Activated T-helper 1 cell treated with Interleukin-2 at 50 U/mL for 16 hours (primary cell): ENCODE measurements at regions not wholly inside any gene's neighbourhood (a gene's known extent, or its start where the extent isn't known, plus 50 kb on each side); places are given as distances from the start of the nearest gene placed in this dataset.
A peak's percentile ranks its signal among the peaks of the same experiment; 100 is the strongest.

Experiments used
- DNase-seq: peaks from one replicate; pipeline ENCODE4 v3.0.0-alpha.2; 2020; ENCODE audit warnings: low read depth

DNA sequence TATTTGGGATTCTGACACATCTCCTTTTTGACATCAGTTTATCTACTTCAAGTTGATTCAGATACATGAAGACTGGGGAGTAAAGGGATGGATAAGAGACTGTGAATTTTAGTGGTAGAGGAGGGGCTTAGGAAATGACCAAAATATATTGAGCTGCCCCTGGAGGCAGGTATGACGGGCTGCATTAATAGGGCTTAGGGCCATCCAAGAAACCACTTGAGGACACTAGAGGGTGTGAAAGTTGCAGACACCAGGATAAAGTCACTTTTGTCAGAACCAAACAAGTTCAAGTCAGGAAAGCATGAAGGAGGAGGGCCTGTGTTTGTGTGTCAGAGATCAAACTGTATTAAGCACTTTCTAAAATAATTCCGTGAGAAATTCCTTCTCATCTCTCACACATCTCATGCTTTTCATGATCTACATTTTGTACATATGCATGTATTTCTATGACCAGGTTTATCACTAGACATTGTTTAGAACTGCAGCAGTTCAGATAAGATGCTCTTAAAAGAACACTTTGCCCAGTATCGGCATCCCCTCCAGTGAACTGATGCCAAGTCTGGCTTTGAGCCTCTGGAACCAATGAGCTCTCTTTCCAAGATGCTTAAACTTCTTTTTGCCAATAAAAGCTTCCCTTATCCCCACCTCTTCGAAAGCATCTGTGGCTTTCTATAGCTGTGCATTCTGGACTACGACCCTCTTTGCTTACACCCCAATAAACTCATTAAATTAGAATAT, 136.9 kb downstream of the SLC38A1 start:
- no peak for DNase-seq

DNA sequence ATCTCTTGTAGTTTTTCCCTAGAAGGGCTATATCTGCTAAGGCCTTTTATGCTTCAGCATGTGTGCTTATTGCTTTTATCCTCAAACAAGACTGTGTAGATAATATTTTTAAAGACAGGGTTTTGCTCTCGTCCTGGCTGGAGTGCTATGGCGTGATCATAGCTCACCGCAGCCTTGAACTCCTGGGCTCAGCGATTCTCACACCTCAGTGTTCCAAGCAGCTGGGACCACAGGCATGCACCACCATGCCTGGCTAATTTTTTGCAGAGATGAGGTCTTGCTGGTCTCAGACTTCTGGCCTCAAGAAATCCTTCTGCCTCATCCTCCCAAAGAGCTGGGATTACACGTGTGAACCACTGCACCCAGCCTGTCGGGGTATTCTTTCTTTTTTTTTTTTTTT, 137.3 kb upstream of the SCAF11 start:
- no peak for DNase-seq

DNA sequence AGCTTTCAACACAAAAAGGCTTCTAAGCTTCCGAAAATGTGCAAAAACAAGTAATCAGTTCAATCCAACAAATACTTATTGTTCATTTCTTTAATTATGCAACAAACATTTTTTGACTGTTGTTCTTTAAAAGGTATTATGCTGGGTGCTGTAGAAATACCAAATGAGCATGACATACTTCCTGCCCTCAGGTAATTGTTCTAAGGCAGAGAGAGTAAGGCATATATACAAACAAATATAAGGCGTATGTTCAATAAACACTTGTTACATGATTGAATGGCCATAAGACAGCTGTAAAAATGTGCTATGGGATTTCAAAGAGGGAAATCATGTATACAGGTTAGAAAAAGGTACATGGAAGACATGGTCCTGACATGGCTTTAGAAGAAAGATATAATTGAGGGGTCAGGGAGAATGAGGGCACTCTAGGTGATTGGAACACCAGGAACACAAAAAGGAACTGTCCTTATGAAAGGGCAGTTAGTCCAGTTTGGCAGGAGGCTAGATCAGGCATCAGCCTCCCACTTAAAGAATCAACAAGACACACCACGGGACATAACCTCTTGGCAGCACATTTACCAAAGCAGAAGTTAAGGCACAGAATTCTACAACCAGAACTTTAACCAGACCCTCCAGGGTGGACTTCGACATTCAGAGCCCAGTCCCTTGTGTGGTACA, 135.8 kb upstream of the SCAF11 start:
- no peak for DNase-seq

DNA sequence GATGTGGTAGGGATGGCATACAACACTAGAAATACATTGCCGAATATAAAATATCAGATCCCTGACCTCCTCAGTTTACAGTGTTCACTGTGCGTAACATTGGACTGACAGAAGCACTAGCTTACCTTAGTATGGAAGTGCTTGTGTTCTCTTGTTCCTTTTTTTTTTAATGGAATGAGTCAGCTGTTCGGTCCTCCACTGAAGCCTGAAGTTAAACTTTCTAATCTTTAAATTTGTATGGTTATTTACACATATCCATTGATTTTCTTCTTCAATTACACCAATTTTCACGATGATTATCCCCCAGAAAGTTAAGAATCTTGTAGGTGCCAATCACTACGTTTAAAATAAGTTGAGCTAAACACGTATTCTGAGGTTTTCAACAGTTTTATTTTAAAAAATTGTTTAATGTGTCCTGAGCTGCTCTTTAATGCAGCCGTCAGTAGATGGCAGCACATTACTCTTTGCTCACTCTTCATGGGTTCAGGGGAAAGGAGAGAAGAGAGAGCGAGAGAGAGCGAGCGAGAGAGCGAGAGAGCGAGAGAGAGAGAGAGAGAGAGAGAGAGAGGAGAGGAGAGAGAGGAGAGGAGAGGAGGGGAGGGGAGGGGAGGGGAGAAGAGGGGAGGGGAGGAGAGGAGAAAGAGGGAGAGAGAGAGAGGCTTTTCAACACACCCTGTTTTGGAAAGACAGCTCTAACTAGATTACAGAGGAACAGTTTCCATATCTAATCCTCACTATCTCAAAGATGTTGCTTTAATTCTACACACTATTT, 134.7 kb upstream of the SCAF11 start:
- DNase-seq = peak; percentile 10

DNA sequence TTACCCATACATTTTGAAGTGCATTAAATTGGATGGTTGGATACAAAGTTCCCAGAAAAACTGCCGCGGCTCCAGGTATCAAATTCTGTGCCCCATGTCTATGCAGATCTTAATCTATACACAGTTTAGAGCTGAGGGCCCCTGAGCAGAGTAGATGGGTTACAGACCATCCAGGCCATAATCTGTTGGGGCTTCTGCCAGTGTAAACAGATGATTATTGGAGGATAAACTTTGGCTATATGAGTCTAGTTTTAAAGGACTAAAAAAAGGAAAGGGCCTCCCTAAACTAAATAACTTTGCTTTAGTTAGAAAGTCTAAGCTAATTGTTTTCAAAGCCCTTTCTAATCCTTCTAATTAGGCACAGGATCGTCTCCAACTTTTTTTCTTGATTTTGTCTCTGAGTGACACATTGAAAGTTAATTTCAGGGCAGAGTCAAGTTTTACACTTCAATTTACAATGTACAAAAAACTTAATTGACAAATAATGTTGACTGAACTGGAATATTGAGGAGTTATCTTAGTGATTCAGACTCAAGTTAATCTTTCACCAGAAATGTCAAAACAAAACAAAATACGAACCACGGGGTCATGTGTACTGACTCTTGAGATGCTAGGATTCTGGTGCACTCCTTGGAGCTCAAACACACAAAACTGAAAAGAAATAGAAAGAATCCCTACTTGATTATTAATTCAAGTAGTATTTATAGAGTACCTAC, 133.9 kb upstream of the SCAF11 start:
- no peak for DNase-seq

DNA sequence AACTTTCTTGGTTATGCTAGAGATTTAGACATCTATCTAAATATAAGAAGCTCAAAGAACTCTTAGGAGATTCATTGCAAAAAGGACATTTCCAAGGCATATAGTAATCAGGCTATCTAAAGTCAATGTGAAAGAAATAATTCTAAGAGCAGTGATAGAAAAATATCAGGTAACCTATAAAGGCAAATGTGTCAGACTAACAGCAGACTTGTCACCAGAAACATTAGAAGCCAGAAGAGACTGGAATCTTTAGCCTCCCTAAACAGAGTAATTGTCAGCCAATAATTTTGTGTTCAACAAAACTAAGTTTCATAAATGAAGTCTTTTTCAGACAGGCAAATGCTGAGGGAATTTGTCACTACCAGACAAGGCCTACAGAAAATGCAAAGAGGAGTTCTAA, 122.0 kb upstream of the SCAF11 start:
- DNase-seq = no peak

DNA sequence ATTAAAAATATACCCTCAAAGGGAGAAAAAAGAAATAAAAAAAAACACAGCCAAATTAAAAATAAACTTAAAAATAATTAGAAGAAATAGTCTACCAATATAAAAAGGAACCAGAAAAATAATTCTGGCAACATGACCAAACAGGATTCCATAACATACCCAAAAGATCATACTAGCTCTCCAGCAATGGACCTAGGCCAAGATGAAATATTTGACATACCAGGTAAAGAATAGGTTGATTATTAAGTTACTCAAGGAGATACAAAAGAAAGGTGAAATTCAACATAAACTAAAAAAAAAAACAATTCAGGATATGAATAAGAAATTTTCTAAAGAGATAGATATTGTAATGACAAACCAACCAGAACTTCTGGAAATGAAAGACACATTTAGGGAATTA, 121.3 kb upstream of the SCAF11 start:
- no peak for DNase-seq

DNA sequence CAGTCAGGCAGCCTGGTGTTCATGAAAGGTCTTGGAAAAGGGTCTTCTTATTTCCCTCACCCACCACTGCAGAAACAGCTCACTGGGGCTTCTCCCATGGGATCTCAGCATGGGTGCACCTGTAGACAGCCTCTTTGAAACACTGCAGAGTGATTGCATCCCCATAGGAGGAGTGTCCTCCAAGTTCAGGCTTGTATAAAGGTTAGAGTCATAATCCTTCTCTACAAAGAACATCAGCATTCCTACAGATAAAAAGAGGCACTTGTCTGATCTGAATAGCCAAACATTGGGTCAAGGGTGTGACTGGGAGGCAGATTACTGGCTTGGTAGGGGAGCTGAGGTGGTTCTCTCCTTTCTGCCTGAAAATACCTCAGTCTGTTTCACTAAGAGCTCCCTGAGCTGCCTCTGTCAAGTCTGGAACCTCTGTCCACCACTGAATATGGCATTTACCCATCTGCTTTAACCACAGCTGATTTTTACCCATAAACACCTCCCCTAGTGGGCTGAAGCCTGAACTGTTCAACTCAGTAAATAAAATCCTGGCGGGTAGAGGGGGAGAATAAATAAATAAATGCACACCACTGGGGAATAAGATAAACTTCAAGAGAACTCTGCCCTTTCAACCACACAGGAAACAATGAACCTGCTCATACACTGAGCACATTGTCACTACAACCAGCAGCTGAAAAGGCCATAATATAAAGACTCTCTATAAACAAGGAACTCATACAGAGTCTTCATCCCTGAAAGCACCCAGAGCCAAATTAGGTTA, 120.7 kb upstream of the SCAF11 start:
- no peak for DNase-seq

DNA sequence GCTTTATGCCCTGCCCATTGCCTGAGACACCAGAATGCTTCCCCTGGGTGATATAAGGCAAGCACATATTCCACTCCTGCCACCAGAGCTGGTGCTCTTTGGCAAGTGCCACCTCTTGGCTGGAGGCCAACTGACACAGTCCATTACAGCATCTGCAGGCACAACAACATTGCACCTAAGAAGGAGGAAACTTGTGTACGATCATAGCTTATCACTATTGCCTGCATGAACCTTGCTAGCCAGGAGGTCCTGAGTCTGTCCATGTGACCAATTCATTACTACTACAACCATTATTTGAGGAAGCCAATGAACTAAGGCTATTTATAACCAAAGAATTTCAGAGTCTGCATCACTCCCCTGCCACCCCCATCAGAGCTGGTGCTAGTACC, 119.8 kb upstream of the SCAF11 start:
- DNase-seq = no peak

DNA sequence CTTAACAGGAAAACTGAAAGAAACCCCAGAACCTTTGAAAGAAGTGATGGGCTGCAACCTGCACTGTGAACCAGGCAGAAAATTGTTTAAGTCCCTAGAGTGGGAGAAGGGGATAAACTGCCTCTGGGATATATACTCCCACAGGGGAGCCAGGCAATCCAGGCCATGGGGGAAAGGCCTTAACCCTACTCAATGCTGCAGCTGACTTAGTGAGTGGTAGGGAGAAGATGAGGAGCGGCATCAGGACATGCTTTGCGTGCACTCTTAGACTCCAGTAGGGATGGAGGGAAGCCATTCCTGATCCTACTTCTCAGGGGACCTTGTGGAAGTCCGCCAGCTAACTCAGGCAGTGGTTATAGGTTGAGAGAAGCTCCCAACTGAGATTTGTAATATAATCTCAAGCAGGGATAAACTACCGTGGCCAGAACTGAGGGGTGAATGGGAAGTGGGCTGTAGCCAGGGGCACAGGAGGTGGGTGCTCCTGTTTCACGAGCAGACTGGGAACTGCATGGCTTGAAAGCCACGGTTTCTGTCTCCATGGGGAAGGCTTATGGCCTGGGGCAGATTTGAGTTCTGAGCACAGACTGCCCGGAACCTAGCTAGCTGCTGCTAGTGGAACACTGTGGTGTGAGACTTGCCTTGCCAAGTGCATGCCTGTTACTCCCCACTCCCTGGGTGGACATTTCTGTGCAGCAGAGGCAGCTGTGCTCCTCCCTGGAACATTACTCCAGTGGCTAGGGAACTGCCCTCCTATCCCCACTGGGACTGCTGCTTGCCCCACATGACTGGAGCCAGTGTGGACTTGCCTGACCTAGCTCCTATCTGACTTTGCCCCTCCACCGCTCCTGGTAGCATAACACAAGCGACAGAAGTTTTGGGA, 119.2 kb upstream of the SCAF11 start:
- DNase-seq = no peak

DNA sequence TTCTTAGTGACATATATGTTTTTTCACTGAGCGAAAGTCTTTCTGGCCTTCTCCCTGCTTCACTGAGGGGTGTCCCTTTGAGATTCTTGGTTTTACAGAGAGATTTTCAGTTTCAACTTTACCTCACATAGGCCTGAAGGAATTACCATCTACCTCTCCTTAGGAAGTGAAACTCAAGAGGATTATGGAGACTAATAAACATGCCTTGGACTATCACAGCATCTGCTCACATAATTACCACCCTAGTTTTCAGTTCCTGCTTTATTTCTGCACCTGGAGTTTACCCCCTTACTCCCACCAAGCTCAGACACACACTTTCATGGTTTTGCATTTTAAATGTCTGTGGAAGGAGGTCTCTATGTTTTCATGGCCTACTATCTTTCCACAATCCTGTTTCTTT, 118.3 kb upstream of the SCAF11 start:
- DNase-seq = no peak

DNA sequence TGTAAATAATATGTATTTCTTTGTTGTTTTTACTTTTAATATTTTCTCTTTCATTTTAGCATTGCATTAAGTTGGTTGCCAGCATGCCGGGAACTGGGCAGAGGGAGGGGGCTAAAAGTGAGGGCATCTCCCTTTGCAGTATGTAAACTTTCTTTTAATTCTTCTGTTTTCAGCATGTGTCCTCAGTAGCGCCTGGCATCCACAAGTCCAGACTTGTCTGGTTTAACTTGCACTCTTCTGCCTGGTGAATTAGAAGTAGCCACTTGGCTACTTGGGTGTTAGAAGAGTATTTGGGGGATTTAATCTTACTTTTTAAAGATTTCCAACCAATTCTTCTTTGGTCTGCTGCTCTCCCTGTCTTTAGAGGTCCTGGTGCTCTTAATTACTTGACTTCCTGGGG, 117.2 kb upstream of the SCAF11 start:
- DNase-seq = no peak

DNA sequence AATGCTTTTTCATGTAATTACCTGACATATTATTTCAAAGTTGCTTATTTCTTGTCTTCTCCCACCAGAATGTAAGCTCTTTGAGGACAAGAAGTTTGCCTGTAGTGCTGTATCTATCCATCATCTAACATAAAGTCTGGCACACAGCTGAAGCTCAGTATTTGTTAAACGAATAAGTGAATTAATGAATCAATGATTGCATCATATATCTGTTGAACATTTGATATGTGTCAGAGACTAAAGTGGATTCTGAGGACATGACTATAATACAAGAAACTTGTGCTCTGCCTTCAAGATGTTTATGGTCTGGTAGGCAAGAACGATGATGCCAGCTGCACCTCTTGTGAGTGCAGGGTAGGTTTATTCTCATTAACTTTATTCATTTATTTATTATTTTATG, 115.4 kb upstream of the SCAF11 start:
- DNase-seq = no peak

DNA sequence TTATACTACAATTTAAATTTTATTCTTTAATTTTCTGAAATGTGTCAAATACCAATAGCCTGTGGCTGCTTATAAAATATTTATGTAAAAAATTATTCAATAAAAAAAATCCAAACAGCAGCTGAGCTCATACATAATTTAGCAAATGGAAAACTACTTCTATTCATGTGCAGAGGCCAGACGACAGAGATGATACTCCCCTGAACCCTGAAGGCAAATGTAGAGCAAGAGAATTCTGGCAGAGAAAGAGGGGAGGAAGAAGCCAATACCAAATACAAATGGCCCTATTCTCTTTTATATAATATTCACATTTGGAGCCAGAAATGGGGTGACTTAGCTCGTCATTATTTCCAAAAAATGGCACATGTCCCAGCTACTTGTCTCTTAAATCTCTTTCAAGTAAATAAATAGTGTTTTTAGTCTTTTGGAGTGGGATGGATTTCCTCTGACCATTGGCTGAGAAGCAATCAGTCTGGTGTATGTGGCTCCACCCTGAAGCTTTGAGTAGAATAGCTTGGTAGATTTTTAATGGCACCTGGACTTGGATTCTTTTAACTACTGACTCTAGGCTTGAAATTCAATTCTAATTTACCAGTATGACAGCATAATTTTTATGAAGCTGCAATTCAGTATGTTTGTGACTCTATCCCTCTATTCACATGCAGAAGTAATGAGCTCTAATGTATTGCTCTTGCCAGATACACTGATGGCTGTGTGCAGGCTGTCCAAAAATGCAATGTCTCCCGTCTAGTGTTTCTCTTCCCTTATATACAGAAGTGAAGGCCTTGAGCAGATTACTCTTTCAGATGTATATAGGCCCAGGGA, 113.4 kb upstream of the SCAF11 start:
- no peak for DNase-seq

DNA sequence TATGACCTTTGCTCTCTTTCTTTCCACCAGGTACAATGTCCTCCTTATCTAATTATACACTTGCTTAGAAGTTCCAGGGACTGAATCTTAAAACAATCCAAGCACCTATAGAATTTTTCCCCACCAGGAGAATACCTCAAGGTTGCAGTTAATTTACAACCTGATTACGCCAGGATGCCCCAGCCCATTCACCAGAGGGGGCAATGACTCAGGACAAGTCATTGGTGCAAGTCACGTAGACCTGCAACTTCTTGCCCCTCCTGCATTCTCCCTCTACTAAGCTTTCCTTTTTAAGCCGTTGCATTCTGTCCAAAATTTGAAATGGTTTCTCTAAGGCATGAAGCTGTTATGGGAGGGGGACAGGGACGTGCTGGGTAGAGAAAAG, 111.1 kb upstream of the SCAF11 start:
- no peak for DNase-seq

DNA sequence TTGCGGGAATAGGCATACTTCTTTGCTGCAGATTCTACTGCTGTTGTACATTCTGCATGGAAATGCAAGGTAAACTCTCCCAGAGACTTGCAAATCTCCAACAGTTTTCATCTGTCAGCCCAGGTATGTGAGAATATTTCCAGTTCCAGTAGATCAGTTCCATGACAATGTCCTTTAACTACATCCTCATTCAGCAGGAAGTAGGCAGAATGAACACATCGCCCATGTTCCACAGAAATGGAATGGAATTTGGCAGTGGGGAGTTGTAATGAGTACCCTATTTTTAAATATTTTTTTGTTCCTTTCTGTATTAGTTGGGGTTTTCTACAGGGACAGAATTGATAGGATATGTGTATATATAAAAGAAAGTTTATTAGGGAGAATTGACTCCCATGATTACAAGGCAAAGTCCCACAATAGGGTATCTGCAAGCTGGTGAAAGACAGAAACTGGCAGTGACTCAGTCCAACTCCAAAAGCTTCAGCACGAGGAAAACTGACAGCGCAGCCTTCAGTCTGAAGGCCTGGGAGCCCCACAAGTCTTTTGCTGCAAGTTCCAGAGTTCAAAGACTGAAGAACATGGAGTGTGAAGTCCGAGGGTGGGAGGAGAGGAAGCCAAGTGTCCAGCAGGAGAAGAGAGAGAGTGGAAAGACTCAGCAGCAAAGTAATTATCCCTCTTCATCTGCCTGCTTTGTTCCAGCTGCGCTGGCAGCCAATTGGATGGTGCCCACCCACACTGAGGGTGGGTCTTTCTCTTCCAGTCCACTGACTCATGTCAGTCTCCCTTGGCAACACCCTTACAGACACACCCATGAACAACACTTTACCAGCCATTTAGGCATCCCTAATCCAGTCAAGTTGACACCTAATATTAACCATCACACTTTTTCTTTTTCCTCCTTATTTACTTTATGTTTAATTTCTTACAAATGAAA, 110.4 kb upstream of the SCAF11 start:
- no peak for DNase-seq

DNA sequence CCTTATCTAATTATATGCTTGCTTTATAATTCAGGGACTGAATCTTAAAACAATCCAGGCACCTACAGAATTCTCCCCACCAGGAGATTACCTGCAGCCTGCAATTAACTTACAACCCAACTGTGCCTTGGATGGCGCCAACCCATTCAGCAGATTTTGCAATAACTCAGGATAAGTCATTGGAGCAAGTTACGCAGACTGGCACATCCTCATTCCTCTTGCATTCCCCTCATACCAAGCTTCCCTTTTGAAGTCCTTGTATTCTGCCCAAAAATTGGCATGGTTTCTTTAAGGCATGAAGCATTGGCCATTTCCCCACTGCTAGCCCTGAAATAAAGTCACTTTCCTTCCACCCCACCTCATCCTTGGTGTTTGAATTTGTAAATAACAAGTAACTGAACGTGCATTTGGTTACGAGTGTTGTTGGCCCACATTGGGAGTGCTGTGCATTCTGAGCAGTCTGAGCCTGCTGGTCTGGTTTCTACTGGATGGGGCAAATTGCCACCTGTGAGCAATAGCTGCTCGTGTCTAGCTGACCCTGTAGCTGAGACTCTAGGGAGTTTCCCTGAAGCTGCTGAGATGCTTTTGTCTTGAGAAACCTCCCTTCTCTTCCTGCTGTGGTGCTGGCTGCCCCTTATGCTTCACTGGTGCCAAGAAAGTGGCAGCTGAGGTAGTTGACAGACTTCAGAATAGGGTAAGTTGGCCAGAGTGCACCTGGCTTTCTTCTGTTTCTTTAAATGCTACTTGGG, 99.2 kb upstream of the SCAF11 start:
- no peak for DNase-seq

DNA sequence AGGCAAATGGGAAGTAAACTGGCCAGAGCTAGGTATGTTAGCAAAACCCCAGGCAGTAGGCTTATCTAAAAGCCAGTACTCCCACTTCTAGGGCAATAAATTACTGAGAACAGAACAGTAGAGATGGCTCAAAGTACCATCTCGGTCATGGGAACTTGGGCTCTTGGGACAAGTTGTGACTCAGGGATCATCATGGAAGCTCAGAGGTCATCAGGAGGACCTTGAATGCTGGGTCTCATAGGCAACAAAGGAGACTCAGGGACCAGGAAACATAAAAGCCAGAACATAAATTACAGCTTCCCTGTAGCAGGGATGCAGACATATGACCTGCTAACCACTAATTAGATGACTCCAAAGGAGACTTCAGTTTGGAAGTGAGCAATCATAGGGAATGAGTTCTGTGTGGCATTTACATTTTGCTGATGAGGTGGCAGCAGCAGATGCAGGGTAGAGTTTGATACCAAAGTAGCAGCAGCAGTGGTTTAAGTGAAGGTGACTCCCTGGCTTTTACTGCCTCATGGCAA, 97.6 kb upstream of the SCAF11 start:
- no peak for DNase-seq
